ENCODE measurements at regions not wholly inside any gene's neighbourhood (a gene's known extent, or its start where the extent isn't known, plus 50 kb on each side); places are given as distances from the start of the nearest gene placed in this dataset.

DNA sequence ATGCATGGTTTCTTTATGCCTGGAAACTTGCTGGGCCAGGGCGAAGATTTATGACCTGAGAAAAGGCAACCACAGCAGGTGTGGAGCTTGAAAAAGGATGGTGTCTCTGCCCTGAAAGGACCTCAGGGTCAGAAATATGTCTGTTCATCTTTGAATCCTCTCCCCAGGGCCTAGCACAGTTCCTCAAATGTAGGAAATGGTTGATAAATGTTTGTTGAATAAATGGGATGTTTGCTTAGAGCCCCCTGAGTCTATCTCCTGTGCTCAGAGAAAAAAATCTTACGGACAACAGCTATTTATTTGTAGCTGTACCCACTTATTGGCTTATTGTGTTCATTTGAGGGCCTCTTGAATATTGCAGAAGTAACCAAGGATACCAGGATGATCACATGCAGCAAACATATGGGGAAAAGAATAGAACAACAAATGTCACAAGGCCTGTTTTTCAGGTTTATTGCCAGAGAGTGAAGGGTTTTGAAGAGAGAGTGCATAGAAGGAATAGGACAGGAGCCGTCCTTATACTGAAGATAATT lies 114.5 kb downstream of the KLF5 start:
- no peak for TF ChIP-seq SUZ12 (IDR thresholded peaks at IDR 0.05; ENCODE audit: extremely low read depth, insufficient read depth, insufficient read length)
- TF ChIP-seq YY1 (IDR thresholded peaks at IDR 0.05; ENCODE audit: insufficient read depth, insufficient read length), result no peak
